GM21360 (cell line): ENCODE measurements at regions not wholly inside any gene's neighbourhood (a gene's known extent, or its start where the extent isn't known, plus 50 kb on each side); places are given as distances from the start of the nearest gene placed in this dataset.

ENCODE experiments used
- ATAC-seq: cut with Tn5 transposase; IDR thresholded peaks from one replicate; pipeline ENCODE4 v1.9.1; 2021; ENCODE audit warnings: mild to moderate bottlenecking, moderate library complexity; ENCODE audit not compliant: unreplicated experiment

GRCh38 chr14:81668626-81669274 lies 135.1 kb upstream of the SEL1L start:
- ATAC-seq = no peak

- no peak for ATAC-seq
These were observed 135.7 kb upstream of the SEL1L start for GRCh38 chr14:81669308-81669707.

GRCh38 chr14:81673930-81674329 lies 140.3 kb upstream of the SEL1L start:
- no peak for ATAC-seq

DNA sequence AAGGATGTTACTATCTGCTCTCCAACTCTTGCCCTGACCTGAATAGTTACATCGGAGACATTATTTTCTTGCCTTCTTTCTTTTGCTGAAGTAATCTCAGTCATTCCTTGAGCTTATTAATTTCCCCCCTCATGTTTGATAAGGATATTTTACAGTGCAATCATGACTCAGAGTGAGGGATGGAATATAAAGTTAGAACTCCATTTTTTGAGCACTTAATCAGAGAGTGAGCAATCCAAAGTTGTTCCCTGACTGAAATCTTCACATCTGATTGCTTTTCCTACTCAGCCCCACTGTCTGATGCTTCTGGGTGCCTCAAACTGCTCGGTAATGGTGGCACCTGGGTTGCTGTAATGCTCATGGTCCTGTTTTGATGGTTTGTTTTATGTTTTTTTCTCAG lies 142.7 kb upstream of the SEL1L start:
- ATAC-seq = no peak

- ATAC-seq = no peak
These were observed 143.2 kb upstream of the SEL1L start for GRCh38 chr14:81676879-81677278.

DNA sequence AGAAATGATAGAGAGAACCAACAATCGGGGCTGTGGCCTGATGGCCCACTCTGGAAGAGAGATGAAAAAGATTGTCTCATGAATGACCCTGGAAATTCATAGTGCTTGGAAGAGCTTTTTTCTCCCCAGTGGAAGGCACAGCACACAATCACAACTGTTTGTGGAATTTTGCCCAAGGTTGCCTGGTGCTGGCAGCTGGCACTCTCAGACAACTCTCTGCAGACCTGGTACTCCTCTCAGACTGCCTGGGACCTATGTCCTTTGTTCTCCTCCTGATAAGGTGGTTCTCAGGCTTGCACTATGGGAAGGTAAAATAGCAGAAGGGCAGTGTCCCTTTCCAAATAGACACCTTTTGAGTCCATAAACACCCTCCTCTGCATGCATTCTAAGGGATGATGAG lies 144.1 kb upstream of the SEL1L start:
- ATAC-seq = no peak

GRCh38 chr14:81679226-81679625 lies 145.6 kb upstream of the SEL1L start:
- ATAC-seq = no peak

DNA sequence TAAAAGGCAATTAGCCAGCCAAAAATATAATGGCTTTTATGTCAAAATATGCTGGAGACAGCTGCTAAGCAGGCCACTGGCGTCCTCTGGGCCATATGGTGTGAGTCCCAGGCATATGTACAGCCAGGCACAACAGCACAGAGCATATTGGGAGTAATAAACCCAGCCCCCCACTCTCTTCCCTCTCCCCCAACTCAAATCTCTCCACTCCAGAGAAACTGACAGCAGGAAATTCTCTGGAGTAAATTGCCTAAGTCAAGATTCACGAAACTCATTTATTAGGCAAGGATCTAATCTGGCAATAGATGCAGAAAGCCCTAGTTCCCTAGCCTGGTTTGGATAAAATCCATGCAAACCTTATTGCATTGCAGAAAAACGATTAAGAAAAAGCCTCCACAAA lies 147.9 kb upstream of the SEL1L start:
- no peak for ATAC-seq

GRCh38 chr14:81682134-81682533 lies 148.5 kb upstream of the SEL1L start:
- no peak for ATAC-seq

DNA sequence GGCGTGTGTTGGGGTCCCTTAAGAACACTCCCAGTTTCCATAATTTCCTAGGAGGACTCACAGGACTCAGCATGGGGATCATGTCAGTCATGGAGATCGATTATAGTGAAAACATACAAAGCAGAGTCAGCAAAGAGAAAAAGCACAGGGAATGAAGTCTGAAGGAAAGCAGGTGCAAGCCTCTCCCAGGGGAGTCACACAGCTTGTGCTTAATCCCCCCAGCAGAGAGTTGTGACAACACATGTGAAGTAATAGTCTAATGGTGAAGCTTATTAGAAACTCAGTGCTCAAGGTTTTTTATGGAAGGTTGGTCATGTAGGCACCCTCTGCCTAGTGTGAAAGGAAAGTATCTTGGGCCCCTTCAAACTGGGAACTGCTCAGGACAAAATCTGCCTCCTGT lies 149.0 kb upstream of the SEL1L start:
- no peak for ATAC-seq

- ATAC-seq = no peak
These were observed 151.0 kb upstream of the SEL1L start for GRCh38 chr14:81684696-81685095.

GRCh38 chr14:81686512-81686911 lies 152.9 kb upstream of the SEL1L start:
- ATAC-seq = no peak

DNA sequence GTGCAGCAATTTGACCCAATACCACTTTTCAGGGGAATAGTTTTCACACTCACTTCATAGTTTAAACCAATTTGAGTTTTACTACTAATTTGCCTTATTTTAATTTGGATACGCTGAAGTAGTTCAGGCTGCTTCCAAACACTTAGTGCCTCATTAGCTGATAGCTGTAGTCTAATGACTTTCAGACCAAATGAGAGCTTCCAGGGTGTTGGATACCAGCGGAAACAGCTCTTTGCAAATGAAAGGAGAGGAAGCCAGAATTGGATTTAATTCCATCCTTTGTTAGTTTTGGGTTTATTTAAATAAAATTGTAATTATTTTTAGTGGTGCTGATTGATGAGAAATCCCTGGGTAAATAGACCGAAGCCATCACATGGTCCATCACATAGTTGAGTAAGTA lies 158.3 kb upstream of the SEL1L start:
- ATAC-seq = no peak

DNA sequence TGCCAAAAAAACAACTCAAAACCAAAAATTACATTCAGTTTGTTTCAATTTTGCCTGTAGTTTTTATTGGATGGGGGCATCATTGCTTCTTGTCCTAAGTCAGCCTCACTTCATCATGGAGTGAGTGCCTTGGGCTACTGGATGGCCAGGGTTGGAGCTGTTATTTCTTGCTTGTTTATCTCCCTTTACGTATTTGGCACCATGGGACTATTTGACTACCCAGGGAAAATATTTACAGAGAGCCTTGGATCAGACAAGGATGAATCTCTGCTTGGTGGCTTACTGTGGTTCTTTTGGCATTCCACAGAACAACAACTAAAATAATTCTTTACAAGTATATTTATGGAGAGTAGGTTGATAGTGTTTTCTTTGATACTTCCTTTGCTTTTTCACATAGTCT lies 160.8 kb upstream of the SEL1L start:
- no peak for ATAC-seq

GRCh38 chr14:81709681-81710080 lies 176.0 kb upstream of the SEL1L start:
- ATAC-seq = no peak

DNA sequence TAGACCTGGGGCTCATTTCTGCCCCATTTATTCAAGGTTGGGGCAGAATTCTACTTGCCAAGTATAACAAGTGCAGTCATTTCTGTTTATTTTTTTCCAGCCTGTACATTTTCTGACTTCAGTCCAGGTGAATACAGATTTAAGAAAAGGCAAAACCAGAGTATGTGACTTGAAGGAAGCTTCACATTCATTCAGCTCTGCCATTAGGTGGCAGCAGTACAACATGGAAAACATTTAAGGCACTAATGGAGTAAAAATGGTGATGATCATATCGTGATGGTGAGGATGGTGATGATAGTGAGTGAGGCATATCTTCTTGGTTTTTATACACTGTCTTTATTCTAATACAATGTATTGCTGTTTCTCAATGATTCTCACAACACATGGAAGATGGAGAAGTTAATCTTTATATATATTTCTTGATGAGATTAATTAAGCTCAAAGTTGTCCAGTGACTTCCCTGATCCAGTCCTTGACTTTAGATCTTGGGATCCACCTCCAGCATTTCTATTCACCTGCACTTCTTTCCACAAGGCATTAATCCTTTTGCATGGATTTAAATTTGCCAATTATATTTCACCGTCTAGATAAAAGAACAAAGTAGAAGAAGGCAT lies 176.7 kb upstream of the SEL1L start:
- peak; percentile 64 for ATAC-seq

DNA sequence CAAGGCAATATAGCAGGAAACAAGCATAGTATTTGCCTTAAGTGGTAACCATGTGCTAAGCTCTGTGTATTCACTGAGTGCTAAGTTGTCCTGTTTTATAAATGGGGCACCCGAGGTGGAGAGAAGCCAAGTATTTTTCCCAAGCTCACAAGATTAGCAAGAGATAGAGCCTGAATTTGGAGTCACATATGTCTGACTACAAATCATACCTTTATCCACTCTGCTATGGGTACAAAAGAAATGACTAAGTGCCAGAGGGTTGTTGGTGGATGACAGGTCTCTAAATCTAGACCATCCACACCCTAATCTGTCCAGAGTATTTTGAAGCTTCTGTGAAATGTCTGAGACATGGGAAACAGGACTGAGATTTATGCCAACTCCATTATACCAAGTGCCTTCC lies 182.1 kb upstream of the SEL1L start:
- no peak for ATAC-seq

DNA sequence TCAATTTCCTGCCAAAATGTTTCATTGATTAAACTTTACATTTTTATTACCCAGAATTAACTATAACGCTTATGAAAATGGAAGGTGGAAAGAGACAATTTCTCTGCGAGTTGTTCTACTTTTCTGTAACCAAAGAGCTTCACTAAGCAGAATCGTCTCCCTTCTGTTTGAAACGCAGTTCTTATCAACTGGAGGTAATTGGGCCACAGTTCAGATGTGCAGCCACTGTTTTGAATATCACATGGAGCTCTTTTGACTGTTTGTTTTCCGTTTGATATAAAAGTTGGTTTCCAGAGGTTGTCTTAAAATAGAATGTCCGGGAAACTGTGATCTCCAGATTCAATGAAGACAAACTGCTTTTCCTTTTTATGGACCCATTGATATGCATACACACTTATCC lies 183.3 kb upstream of the SEL1L start:
- ATAC-seq = no peak

DNA sequence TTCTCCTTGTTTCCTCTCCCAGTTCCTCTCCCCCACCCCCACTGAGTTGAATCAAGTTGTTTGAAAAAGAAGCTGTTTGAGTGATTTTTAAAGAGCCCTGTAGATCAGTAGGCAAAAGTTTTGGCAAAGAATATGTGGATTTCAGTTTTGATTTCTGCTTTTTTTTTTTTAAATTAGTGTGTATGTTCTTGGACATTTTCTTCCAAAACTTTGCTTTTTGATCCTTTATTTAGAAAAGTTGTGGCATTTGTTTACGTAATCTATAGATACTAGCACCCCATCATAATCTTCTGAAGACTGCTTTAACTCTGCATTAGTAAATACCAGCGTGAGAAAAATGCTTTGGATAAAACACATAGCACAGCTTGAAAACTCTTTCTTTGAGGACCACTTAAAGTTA lies 190.3 kb upstream of the SEL1L start:
- no peak for ATAC-seq

GRCh38 chr14:81727218-81727617 lies 193.6 kb upstream of the SEL1L start:
- ATAC-seq = no peak

DNA sequence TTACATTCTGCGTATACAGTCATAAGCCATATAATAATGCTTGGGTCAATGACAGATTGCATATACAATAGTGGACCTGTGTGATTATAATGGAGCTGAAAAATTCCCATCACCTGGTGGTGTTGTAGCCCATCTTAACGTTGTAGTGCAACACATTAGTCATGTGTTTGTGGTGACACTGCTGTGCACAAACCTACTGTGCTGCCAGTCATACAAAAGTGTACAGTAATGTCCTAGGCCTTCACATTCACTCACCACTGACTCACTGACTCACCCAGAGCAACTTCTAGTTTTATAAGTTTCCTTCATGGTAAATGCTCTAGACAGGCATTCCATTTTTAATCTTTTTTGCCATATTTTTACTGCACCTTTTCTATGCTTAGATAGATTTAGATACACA lies 194.8 kb upstream of the SEL1L start:
- ATAC-seq = no peak

GRCh38 chr14:81729622-81730021 lies 196.0 kb upstream of the SEL1L start:
- ATAC-seq = no peak

GRCh38 chr14:81737938-81738337 lies 204.3 kb upstream of the SEL1L start:
- no peak for ATAC-seq
